MM.1S (cell line): ENCODE measurements at regions not wholly inside any gene's neighbourhood (a gene's known extent, or its start where the extent isn't known, plus 50 kb on each side); places are given as distances from the start of the nearest gene placed in this dataset.

Source experiments
- CTCF ChIP-seq: fragments of 300-600 bp; sonication (generic); IDR thresholded peaks from 2 replicates; pipeline ENCODE4 v1.5.1; 2016; ENCODE audit warnings: antibody characterized with exemption, low read length, mixed read lengths
- EZH2 ChIP-seq: fragments of 300-600 bp; sonication (generic); optimal IDR thresholded peaks from 2 replicates; pipeline ENCODE3; 2017; ENCODE audit warnings: low read depth, mild to moderate bottlenecking, antibody characterized with exemption, low read length, mixed read lengths
- EZH2phosphoT487 ChIP-seq: fragments of 300-600 bp; sonication (generic); IDR thresholded peaks from 2 replicates; pipeline ENCODE4 v1.6.1; 2018; ENCODE audit warnings: antibody characterized with exemption, low read length

GRCh38 chr3:13688824-13689223 lies 139.9 kb downstream of the FBLN2 start:
- TF ChIP-seq EZH2phosphoT487 (no peak), CTCF (no peak), EZH2 (no peak)
